Adrenal gland (tissue), 5 donors: ENCODE measurements at regions not wholly inside any gene's neighbourhood (a gene's known extent, or its start where the extent isn't known, plus 50 kb on each side); places are given as distances from the start of the nearest gene placed in this dataset.

Source experiments
- CTCF ChIP-seq, 6 experiments: fragments of 450-650 bp in 4 of 6; fragments of 200-600 bp in 2 of 6; sonication (generic) in 1 of 6; IDR thresholded peaks; 1 replicate in 5 of 6; 2 replicates in 1 of 6; pipeline versions ENCODE4 v1.5.1 to v1.8.0; 2016 to 2021; ENCODE audit warnings: antibody characterized with exemption in 6 of 6, mild to moderate bottlenecking in 2 of 6, moderate library complexity in 1 of 6
- POLR2A ChIP-seq, 2 donors: fragments of 450-650 bp; IDR thresholded peaks; one replicate each; pipeline ENCODE4 v1.6.1; 2017; ENCODE audit warnings: antibody characterized with exemption in 2 of 2, mild to moderate bottlenecking in 2 of 2, moderate library complexity in 1 of 2
- donor health status: DM: no; HTN: no; CAD: no.

GRCh38 chr6:37558646-37559045 is 59.0 kb upstream of the CCDC167 start:
- TF ChIP-seq CTCF (IDR thresholded peaks at IDR 0.05) (no peak), POLR2A (IDR thresholded peaks at IDR 0.05) (no peak)
